DOHH2 (cell line): ENCODE measurements at regions not wholly inside any gene's neighbourhood (a gene's known extent, or its start where the extent isn't known, plus 50 kb on each side); places are given as distances from the start of the nearest gene placed in this dataset.

Source experiments
- H3F3A ChIP-seq: fragments of 200-600 bp; sonication (generic), shearing (Covaris generic); 2 replicates; pipeline ENCODE4 v1.6.0; 2016; ENCODE audit warnings: antibody characterized with exemption, mild to moderate bottlenecking; ENCODE audit not compliant: control insufficient read depth, insufficient read depth
- H3K27ac ChIP-seq: fragments of 200-600 bp; sonication (generic); 2 replicates; pipeline ENCODE4 v1.5.1; 2014; ENCODE audit warnings: low read depth, mild to moderate bottlenecking, low read length, moderate library complexity
- H3K27me3 ChIP-seq: fragments of 200-600 bp; sonication (generic); 2 replicates; pipeline ENCODE4 v1.6.1; 2014; ENCODE audit warnings: mild to moderate bottlenecking, low read length, mixed read lengths; ENCODE audit not compliant: control insufficient read depth
- H3K36me3 ChIP-seq: fragments of 200-600 bp; sonication (generic); 2 replicates; pipeline ENCODE4 v1.6.1; 2014; ENCODE audit warnings: mild to moderate bottlenecking, low read length, moderate library complexity, mixed read lengths; ENCODE audit not compliant: control insufficient read depth
- H3K4me1 ChIP-seq: fragments of 200-600 bp; sonication (generic); 2 replicates; pipeline ENCODE4 v1.6.1; 2014; ENCODE audit warnings: mild to moderate bottlenecking, low read length, mixed read lengths; ENCODE audit not compliant: control insufficient read depth
- H3K4me2 ChIP-seq: fragments of 200-600 bp; sonication (generic); 2 replicates; pipeline ENCODE4 v1.6.0; 2014; ENCODE audit warnings: mild to moderate bottlenecking, low read length, moderate library complexity
- H3K4me3 ChIP-seq: fragments of 200-600 bp; sonication (generic); 2 replicates; pipeline ENCODE4 v1.5.1; 2014; ENCODE audit warnings: mild to moderate bottlenecking, low read length, mixed read lengths
- H3K79me2 ChIP-seq: fragments of 200-600 bp; sonication (generic); 2 replicates; pipeline ENCODE4 v1.6.1; 2014; ENCODE audit warnings: mild to moderate bottlenecking, low read length, mixed read lengths; ENCODE audit not compliant: control insufficient read depth
- H3K9me2 ChIP-seq: fragments of 200-600 bp; sonication (generic); replicated peaks from 2 replicates; pipeline ENCODE4 v1.6.1; 2014; ENCODE audit warnings: mild to moderate bottlenecking, low read length, mixed read lengths; ENCODE audit not compliant: control insufficient read depth
- H3K9me3 ChIP-seq: fragments of 200-600 bp; sonication (generic); 2 replicates; pipeline ENCODE4 v1.6.1; 2014; ENCODE audit warnings: antibody characterized with exemption, low read length, mixed read lengths; ENCODE audit not compliant: control insufficient read depth, insufficient read depth
- H4K20me1 ChIP-seq: fragments of 200-600 bp; sonication (generic); 2 replicates; pipeline ENCODE4 v1.6.0; 2014; ENCODE audit warnings: low read depth, mild to moderate bottlenecking, antibody characterized with exemption, low read length, moderate library complexity; ENCODE audit not compliant: control insufficient read depth, insufficient read depth
- EZH2phosphoT487 ChIP-seq: fragments of 200-600 bp; sonication (generic); IDR thresholded peaks from 2 replicates; pipeline ENCODE4 v1.6.1; 2017; ENCODE audit warnings: borderline replicate concordance, mild to moderate bottlenecking, antibody characterized with exemption, low read length, moderate library complexity, mixed read lengths
- TF ChIP-seq, protein P1 (sequence below): fragments of 200-600 bp; sonication (generic); IDR thresholded peaks from one replicate; pipeline ENCODE4 v1.5.1; 2014; ENCODE audit warnings: antibody characterized with exemption, mild to moderate bottlenecking, low read depth, low read length; ENCODE audit not compliant: poor library complexity, severe bottlenecking

- no peak for TF ChIP-seq EZH2phosphoT487
- TF ChIP-seq, protein P1, sequence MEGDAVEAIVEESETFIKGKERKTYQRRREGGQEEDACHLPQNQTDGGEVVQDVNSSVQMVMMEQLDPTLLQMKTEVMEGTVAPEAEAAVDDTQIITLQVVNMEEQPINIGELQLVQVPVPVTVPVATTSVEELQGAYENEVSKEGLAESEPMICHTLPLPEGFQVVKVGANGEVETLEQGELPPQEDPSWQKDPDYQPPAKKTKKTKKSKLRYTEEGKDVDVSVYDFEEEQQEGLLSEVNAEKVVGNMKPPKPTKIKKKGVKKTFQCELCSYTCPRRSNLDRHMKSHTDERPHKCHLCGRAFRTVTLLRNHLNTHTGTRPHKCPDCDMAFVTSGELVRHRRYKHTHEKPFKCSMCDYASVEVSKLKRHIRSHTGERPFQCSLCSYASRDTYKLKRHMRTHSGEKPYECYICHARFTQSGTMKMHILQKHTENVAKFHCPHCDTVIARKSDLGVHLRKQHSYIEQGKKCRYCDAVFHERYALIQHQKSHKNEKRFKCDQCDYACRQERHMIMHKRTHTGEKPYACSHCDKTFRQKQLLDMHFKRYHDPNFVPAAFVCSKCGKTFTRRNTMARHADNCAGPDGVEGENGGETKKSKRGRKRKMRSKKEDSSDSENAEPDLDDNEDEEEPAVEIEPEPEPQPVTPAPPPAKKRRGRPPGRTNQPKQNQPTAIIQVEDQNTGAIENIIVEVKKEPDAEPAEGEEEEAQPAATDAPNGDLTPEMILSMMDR: peak; percentile 84
- H3K27me3 ChIP-seq: no peaks in the 10 kb centered on the region
- no peak overlapping the region for H3K4me3 ChIP-seq
- H3K79me2 ChIP-seq: no peaks in the 10 kb centered on the region
- H3K27ac ChIP-seq: no peak overlapping the region
- no peaks in the 10 kb centered on the region for H3K36me3 ChIP-seq
- peaks cover 29% of the 10 kb centered on the region for H3K4me1 ChIP-seq
- no peaks in the 10 kb centered on the region for H3K9me3 ChIP-seq
- H4K20me1 ChIP-seq: no peaks in the 10 kb centered on the region
- H3K4me2 ChIP-seq: peak overlapping the region; percentile 47
- H3F3A ChIP-seq: no peaks in the 10 kb centered on the region
- H3K9me2 ChIP-seq: no peaks in the 10 kb centered on the region
These were observed 625.2 kb downstream of the LMO4 start for GRCh38 chr1:87953732-87954344.

GRCh38 chr1:87955038-87955437 lies 626.4 kb downstream of the LMO4 start:
- TF ChIP-seq, protein P1: no peak
- TF ChIP-seq EZH2phosphoT487: no peak
- no peak overlapping the region for H3K4me3 ChIP-seq
- H3F3A ChIP-seq: no peaks in the 10 kb centered on the region
- no peak overlapping the region for H3K4me2 ChIP-seq
- H3K27ac ChIP-seq: no peak overlapping the region
- H3K9me3 ChIP-seq: no peaks in the 10 kb centered on the region
- peaks cover 29% of the 10 kb centered on the region for H3K4me1 ChIP-seq
- no peaks in the 10 kb centered on the region for H3K27me3 ChIP-seq
- no peaks in the 10 kb centered on the region for H4K20me1 ChIP-seq
- H3K79me2 ChIP-seq: no peaks in the 10 kb centered on the region
- H3K9me2 ChIP-seq: no peaks in the 10 kb centered on the region
- no peaks in the 10 kb centered on the region for H3K36me3 ChIP-seq

GRCh38 chr1:87956072-87956471 lies 627.4 kb downstream of the LMO4 start:
- Histone ChIP-seq H3K9me3 (no peaks in the 10 kb centered on the region), H4K20me1 (no peaks in the 10 kb centered on the region), H3K4me3 (no peak overlapping the region), H3K36me3 (no peaks in the 10 kb centered on the region), H3K27me3 (no peaks in the 10 kb centered on the region), H3K9me2 (no peaks in the 10 kb centered on the region), H3K79me2 (no peaks in the 10 kb centered on the region), H3K27ac (no peak overlapping the region), H3K4me2 (no peak overlapping the region), H3K4me1 (peaks cover 29% of the 10 kb centered on the region), H3F3A (no peaks in the 10 kb centered on the region)
- no peak for TF ChIP-seq EZH2phosphoT487
- TF ChIP-seq, protein P1: no peak
